Panc1 (cell line): ENCODE measurements at regions not wholly inside any gene's neighbourhood (a gene's known extent, or its start where the extent isn't known, plus 50 kb on each side); places are given as distances from the start of the nearest gene placed in this dataset.
"Not testable (repeated sequence)": the region's sequence is repeated elsewhere in the genome, so short reads cannot be mapped to it uniquely, and the experiment has no call there.

Experiments
- POLR2AphosphoS5 ChIP-seq: IDR thresholded peaks from 2 replicates; pipeline ENCODE4 v1.6.1; 2012; ENCODE audit warnings: mild to moderate bottlenecking, low read depth, low read length, moderate library complexity
- SIN3A ChIP-seq: IDR thresholded peaks from 2 replicates; pipeline ENCODE4 v1.6.1; 2012; ENCODE audit warnings: low read depth, mild to moderate bottlenecking, low read length, moderate library complexity, borderline replicate concordance; ENCODE audit not compliant: insufficient read depth
- TCF7L2 ChIP-seq: IDR thresholded peaks from 2 replicates; pipeline ENCODE4 v1.6.1; 2011; ENCODE audit warnings: mild to moderate bottlenecking, low read depth, low read length, inconsistent platforms
- TF ChIP-seq, protein P1 (sequence below): fragments of 450-650 bp; IDR thresholded peaks from 2 replicates; pipeline ENCODE4 v1.5.1; 2017; ENCODE audit warnings: mild to moderate bottlenecking
- TF ChIP-seq, protein P2 (sequence below), 2 experiments: IDR thresholded peaks; 2 replicates each; pipeline ENCODE4 v1.6.1; 2011 to 2012; ENCODE audit warnings: low read depth in 2 of 2, control low read depth in 1 of 2, low read length in 1 of 2, mild to moderate bottlenecking in 1 of 2, moderate library complexity in 1 of 2; ENCODE audit not compliant: insufficient read depth in 1 of 2

DNA sequence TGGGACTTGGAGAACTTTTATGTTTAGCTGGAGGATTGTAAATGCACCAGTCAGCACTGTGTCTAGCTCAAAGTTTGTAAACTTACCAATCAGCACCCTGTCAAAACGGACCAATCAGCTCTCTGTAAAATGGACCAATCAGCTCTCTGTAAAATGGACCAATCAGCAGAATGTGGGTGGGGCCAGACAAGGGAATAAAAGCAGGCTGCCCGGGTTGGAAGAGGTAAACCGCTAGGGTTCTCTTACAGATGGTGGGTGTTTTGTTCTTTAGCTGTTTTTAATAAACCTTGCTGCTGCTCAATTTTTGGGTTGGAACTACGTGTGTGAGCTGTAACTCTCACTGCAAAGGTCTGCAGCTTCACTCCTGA is 57.6 kb upstream of the GBA3 start:
- TF ChIP-seq, protein P1, sequence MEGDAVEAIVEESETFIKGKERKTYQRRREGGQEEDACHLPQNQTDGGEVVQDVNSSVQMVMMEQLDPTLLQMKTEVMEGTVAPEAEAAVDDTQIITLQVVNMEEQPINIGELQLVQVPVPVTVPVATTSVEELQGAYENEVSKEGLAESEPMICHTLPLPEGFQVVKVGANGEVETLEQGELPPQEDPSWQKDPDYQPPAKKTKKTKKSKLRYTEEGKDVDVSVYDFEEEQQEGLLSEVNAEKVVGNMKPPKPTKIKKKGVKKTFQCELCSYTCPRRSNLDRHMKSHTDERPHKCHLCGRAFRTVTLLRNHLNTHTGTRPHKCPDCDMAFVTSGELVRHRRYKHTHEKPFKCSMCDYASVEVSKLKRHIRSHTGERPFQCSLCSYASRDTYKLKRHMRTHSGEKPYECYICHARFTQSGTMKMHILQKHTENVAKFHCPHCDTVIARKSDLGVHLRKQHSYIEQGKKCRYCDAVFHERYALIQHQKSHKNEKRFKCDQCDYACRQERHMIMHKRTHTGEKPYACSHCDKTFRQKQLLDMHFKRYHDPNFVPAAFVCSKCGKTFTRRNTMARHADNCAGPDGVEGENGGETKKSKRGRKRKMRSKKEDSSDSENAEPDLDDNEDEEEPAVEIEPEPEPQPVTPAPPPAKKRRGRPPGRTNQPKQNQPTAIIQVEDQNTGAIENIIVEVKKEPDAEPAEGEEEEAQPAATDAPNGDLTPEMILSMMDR, result not testable (repeated sequence)
- TF ChIP-seq POLR2AphosphoS5, SIN3A, TCF7L2: not testable (repeated sequence)
- TF ChIP-seq, protein P2, sequence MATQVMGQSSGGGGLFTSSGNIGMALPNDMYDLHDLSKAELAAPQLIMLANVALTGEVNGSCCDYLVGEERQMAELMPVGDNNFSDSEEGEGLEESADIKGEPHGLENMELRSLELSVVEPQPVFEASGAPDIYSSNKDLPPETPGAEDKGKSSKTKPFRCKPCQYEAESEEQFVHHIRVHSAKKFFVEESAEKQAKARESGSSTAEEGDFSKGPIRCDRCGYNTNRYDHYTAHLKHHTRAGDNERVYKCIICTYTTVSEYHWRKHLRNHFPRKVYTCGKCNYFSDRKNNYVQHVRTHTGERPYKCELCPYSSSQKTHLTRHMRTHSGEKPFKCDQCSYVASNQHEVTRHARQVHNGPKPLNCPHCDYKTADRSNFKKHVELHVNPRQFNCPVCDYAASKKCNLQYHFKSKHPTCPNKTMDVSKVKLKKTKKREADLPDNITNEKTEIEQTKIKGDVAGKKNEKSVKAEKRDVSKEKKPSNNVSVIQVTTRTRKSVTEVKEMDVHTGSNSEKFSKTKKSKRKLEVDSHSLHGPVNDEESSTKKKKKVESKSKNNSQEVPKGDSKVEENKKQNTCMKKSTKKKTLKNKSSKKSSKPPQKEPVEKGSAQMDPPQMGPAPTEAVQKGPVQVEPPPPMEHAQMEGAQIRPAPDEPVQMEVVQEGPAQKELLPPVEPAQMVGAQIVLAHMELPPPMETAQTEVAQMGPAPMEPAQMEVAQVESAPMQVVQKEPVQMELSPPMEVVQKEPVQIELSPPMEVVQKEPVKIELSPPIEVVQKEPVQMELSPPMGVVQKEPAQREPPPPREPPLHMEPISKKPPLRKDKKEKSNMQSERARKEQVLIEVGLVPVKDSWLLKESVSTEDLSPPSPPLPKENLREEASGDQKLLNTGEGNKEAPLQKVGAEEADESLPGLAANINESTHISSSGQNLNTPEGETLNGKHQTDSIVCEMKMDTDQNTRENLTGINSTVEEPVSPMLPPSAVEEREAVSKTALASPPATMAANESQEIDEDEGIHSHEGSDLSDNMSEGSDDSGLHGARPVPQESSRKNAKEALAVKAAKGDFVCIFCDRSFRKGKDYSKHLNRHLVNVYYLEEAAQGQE (IDR thresholded peaks at IDR 0.05; ENCODE audit: insufficient read depth in 1 of 2, low read depth in 2 of 2, low read length in 1 of 2), result not testable (repeated sequence)
